Fibroblast of skin of abdomen (primary cell): ENCODE measurements at regions not wholly inside any gene's neighbourhood (a gene's known extent, or its start where the extent isn't known, plus 50 kb on each side); places are given as distances from the start of the nearest gene placed in this dataset.

Source experiments
- DNase-seq: peaks from one replicate; pipeline ENCODE4 v3.0.0-alpha.2; 2013

- DNase-seq = no peak
These were observed 112.8 kb upstream of the LPP start for GRCh38 chr3:188041193-188041592.

- DNase-seq = no peak
These were observed 112.1 kb upstream of the LPP start for GRCh38 chr3:188041895-188042294.

GRCh38 chr3:188042466-188042865 is 111.5 kb upstream of the LPP start:
- no peak for DNase-seq

- DNase-seq = no peak
These were observed 110.1 kb upstream of the LPP start for GRCh38 chr3:188043891-188044290.

GRCh38 chr3:188046561-188047211 is 107.3 kb upstream of the LPP start:
- DNase-seq = peak; percentile 62

- DNase-seq = no peak
These were observed 106.4 kb upstream of the LPP start for GRCh38 chr3:188047536-188047935.

- DNase-seq = no peak
These were observed 104.1 kb upstream of the LPP start for GRCh38 chr3:188049606-188050530.

GRCh38 chr3:188051801-188052168 is 102.2 kb upstream of the LPP start:
- DNase-seq = no peak

GRCh38 chr3:188052169-188053035 is 101.6 kb upstream of the LPP start:
- DNase-seq = peak; percentile 13

- DNase-seq = no peak
These were observed 101.0 kb upstream of the LPP start for GRCh38 chr3:188053036-188053340.

- DNase-seq = peak; percentile 16
These were observed 100.1 kb upstream of the LPP start for GRCh38 chr3:188053710-188054380.

- no peak for DNase-seq
These were observed 99.4 kb upstream of the LPP start for GRCh38 chr3:188054541-188054940.

GRCh38 chr3:188055388-188055787 is 98.6 kb upstream of the LPP start:
- DNase-seq = no peak

- DNase-seq = no peak
These were observed 96.8 kb upstream of the LPP start for GRCh38 chr3:188057124-188057523.

GRCh38 chr3:188058569-188059184 is 95.3 kb upstream of the LPP start:
- DNase-seq = no peak

- no peak for DNase-seq
These were observed 94.6 kb upstream of the LPP start for GRCh38 chr3:188059351-188059750.

- no peak for DNase-seq
These were observed 93.6 kb upstream of the LPP start for GRCh38 chr3:188060264-188060835.

GRCh38 chr3:188060840-188061544 is 93.0 kb upstream of the LPP start:
- peak; percentile 76 for DNase-seq

- DNase-seq = no peak
These were observed 91.7 kb upstream of the LPP start for GRCh38 chr3:188062216-188062615.

GRCh38 chr3:188064831-188065493 is 89.0 kb upstream of the LPP start:
- no peak for DNase-seq

GRCh38 chr3:188066141-188066540 is 87.8 kb upstream of the LPP start:
- no peak for DNase-seq
